ENCODE measurements at regions not wholly inside any gene's neighbourhood (a gene's known extent, or its start where the extent isn't known, plus 50 kb on each side); places are given as distances from the start of the nearest gene placed in this dataset.

- DNase-seq (ENCODE audit: extremely low spot score in 2 of 2), result no peak
- Histone ChIP-seq H3K27ac (no peak overlapping the region), H3K9me3 (no peaks in the 10 kb centered on the region), H3K27me3 (no peaks in the 10 kb centered on the region), H3K36me3 (no peaks in the 10 kb centered on the region), H3K4me3 (no peak overlapping the region), H3K4me1 (no peaks in the 10 kb centered on the region)
- no peak for TF ChIP-seq CTCF (IDR thresholded peaks at IDR 0.05)
- TF ChIP-seq POLR2A (IDR thresholded peaks at IDR 0.05), result no peak
- no peak for TF ChIP-seq POLR2AphosphoS5 (IDR thresholded peaks at IDR 0.05; ENCODE audit: insufficient read depth in 1 of 2, low read depth in 1 of 2)
- intact Hi-C loops (cut with DNase I), result no loop called here
Measured at GRCh38 chr3:135516143-135516542, 449.4 kb upstream of the PPP2R3A start.

- Histone ChIP-seq H3K4me1 (no peaks in the 10 kb centered on the region), H3K27ac (no peak overlapping the region), H3K9me3 (no peaks in the 10 kb centered on the region), H3K4me3 (no peak overlapping the region), H3K27me3 (no peaks in the 10 kb centered on the region), H3K36me3 (no peaks in the 10 kb centered on the region)
- DNase-seq (ENCODE audit: extremely low spot score in 2 of 2), result no peak
- intact Hi-C loops (cut with DNase I), result no loop called here
- no peak for TF ChIP-seq POLR2AphosphoS5 (IDR thresholded peaks at IDR 0.05; ENCODE audit: insufficient read depth in 1 of 2, low read depth in 1 of 2)
- no peak for TF ChIP-seq CTCF (IDR thresholded peaks at IDR 0.05)
- no peak for TF ChIP-seq POLR2A (IDR thresholded peaks at IDR 0.05)
Measured at GRCh38 chr3:135528413-135529015, 437.0 kb upstream of the PPP2R3A start.

GRCh38 chr3:135532021-135532420, 433.5 kb upstream of the PPP2R3A start:
- Histone ChIP-seq H3K4me3 (no peak overlapping the region), H3K9me3 (no peaks in the 10 kb centered on the region), H3K36me3 (no peaks in the 10 kb centered on the region), H3K27ac (no peak overlapping the region), H3K27me3 (no peaks in the 10 kb centered on the region), H3K4me1 (no peaks in the 10 kb centered on the region)
- intact Hi-C loops (cut with DNase I), result no loop called here
- TF ChIP-seq POLR2AphosphoS5 (IDR thresholded peaks at IDR 0.05; ENCODE audit: insufficient read depth in 1 of 2, low read depth in 1 of 2), result no peak
- TF ChIP-seq CTCF (IDR thresholded peaks at IDR 0.05), result no peak
- no peak for TF ChIP-seq POLR2A (IDR thresholded peaks at IDR 0.05)
- no peak for DNase-seq (ENCODE audit: extremely low spot score in 2 of 2)

- no peaks in the 10 kb centered on the region for H3K36me3 ChIP-seq
- H3K27me3 ChIP-seq, result no peaks in the 10 kb centered on the region
- no peak overlapping the region for H3K4me3 ChIP-seq
- TF ChIP-seq POLR2AphosphoS5 (IDR thresholded peaks at IDR 0.05; ENCODE audit: insufficient read depth in 1 of 2, low read depth in 1 of 2) (no peak), CTCF (IDR thresholded peaks at IDR 0.05) (no peak), POLR2A (IDR thresholded peaks at IDR 0.05) (no peak)
- H3K4me1 ChIP-seq, result no peaks in the 10 kb centered on the region
- H3K9me3 ChIP-seq, result no peaks in the 10 kb centered on the region
- no peak overlapping the region for H3K27ac ChIP-seq
- DNase-seq (ENCODE audit: extremely low spot score in 2 of 2), result no peak
- intact Hi-C loops (cut with DNase I), result no loop called here
Measured at GRCh38 chr3:135538123-135538522, 427.4 kb upstream of the PPP2R3A start.

- TF ChIP-seq CTCF (IDR thresholded peaks at IDR 0.05) (no peak), POLR2A (IDR thresholded peaks at IDR 0.05) (no peak), POLR2AphosphoS5 (IDR thresholded peaks at IDR 0.05; ENCODE audit: insufficient read depth in 1 of 2, low read depth in 1 of 2) (no peak)
- intact Hi-C loops (cut with DNase I), result no loop called here
- Histone ChIP-seq H3K36me3 (no peaks in the 10 kb centered on the region), H3K9me3 (no peaks in the 10 kb centered on the region), H3K4me3 (no peak overlapping the region), H3K4me1 (no peaks in the 10 kb centered on the region), H3K27ac (no peak overlapping the region), H3K27me3 (no peaks in the 10 kb centered on the region)
- DNase-seq (ENCODE audit: extremely low spot score in 2 of 2), result no peak
Measured at GRCh38 chr3:135539351-135539750, 426.2 kb upstream of the PPP2R3A start.
